SHP77 (cell line): ENCODE measurements at regions not wholly inside any gene's neighbourhood (a gene's known extent, or its start where the extent isn't known, plus 50 kb on each side); places are given as distances from the start of the nearest gene placed in this dataset.
A peak's percentile ranks its signal among the peaks of the same experiment; 100 is the strongest.

Experiments
- DNase-seq, 2 experiments: peaks; one replicate each; lab custom pipeline; 2025; lab: John Stamatoyannopoulos, UW

- DNase-seq = no peak
Measured at GRCh38 chr6:167756597-167756996, 70.1 kb upstream of the AFDN start.

GRCh38 chr6:167757249-167757648, 69.5 kb upstream of the AFDN start:
- DNase-seq = no peak

- no peak for DNase-seq
Measured at GRCh38 chr6:167757821-167758220, 68.9 kb upstream of the AFDN start.

- no peak for DNase-seq
Measured at GRCh38 chr6:167758309-167759023, 68.2 kb upstream of the AFDN start.

- DNase-seq = no peak
Measured at GRCh38 chr6:167759206-167759605, 67.5 kb upstream of the AFDN start.

GRCh38 chr6:167759912-167760311, 66.8 kb upstream of the AFDN start:
- no peak for DNase-seq

GRCh38 chr6:167760979-167761793, 65.5 kb upstream of the AFDN start:
- DNase-seq = no peak

GRCh38 chr6:167761794-167762258, 64.9 kb upstream of the AFDN start:
- DNase-seq = peak; percentile 71 to 87

- no peak for DNase-seq
Measured at GRCh38 chr6:167762259-167762962, 64.3 kb upstream of the AFDN start.

- DNase-seq = no peak
Measured at GRCh38 chr6:167763056-167763944, 63.4 kb upstream of the AFDN start.

GRCh38 chr6:167764215-167764614, 62.5 kb upstream of the AFDN start:
- no peak for DNase-seq

- DNase-seq = no peak
Measured at GRCh38 chr6:167764713-167765479, 61.8 kb upstream of the AFDN start.

- DNase-seq = peak; percentile 73 to 74
Measured at GRCh38 chr6:167766986-167767714, 59.6 kb upstream of the AFDN start.

- no peak for DNase-seq
Measured at GRCh38 chr6:167767715-167768107, 59.0 kb upstream of the AFDN start.

- DNase-seq = no peak
Measured at GRCh38 chr6:167768471-167769215, 58.1 kb upstream of the AFDN start.

GRCh38 chr6:167769408-167770190, 57.1 kb upstream of the AFDN start:
- no peak for DNase-seq

GRCh38 chr6:167770291-167770955, 56.3 kb upstream of the AFDN start:
- no peak for DNase-seq

- no peak for DNase-seq
Measured at GRCh38 chr6:167774881-167775280, 51.8 kb upstream of the AFDN start.
